Small intestine (tissue), 7 donors: ENCODE measurements at regions not wholly inside any gene's neighbourhood (a gene's known extent, or its start where the extent isn't known, plus 50 kb on each side); places are given as distances from the start of the nearest gene placed in this dataset.

ENCODE experiments used
- DNase-seq, 2 donors: peaks; one replicate each; pipeline versions ENCODE4 v3.0.0 to v3.0.0-alpha.2; 2013
- FAIRE-seq: peaks from 2 replicates; lab custom pipeline; 2012; peaks lifted over from hg19 to GRCh38; lab: Jason Lieb, UNC
- H3K27ac ChIP-seq, 3 donors: one replicate each; pipeline ENCODE4 v1.5.1; 2013; ENCODE audit warnings: low read length in 2 of 3, mild to moderate bottlenecking in 2 of 3, control low read depth in 1 of 3, inconsistent platforms in 1 of 3, low read depth in 1 of 3, moderate library complexity in 1 of 3
- H3K27me3 ChIP-seq, 3 donors: one replicate each; pipeline ENCODE4 v1.6.1; 2013; ENCODE audit warnings: low read length in 3 of 3, inconsistent platforms in 1 of 3; ENCODE audit not compliant: control insufficient read depth in 3 of 3, insufficient read depth in 3 of 3
- H3K36me3 ChIP-seq, 3 donors: one replicate each; pipeline ENCODE4 v1.6.1; 2013; ENCODE audit warnings: low read length in 3 of 3, inconsistent platforms in 1 of 3, low read depth in 1 of 3, mild to moderate bottlenecking in 1 of 3, moderate library complexity in 1 of 3; ENCODE audit not compliant: control insufficient read depth in 3 of 3, insufficient read depth in 2 of 3
- H3K4me1 ChIP-seq, 3 donors: one replicate each; pipeline ENCODE4 v1.6.1; 2013; ENCODE audit warnings: low read length in 2 of 3, inconsistent platforms in 1 of 3, low read depth in 1 of 3, mild to moderate bottlenecking in 1 of 3, moderate library complexity in 1 of 3; ENCODE audit not compliant: control insufficient read depth in 3 of 3, insufficient read depth in 2 of 3
- H3K4me3 ChIP-seq, 3 donors: one replicate each; pipeline ENCODE4 v1.5.1; 2013; ENCODE audit warnings: low read length in 3 of 3, control low read depth in 1 of 3, inconsistent platforms in 1 of 3, low read depth in 1 of 3, mild to moderate bottlenecking in 1 of 3, moderate library complexity in 1 of 3
- H3K9me3 ChIP-seq, 2 donors: one replicate each; pipeline ENCODE4 v1.6.1; 2013; ENCODE audit warnings: low read depth in 1 of 2, low read length in 1 of 2; ENCODE audit not compliant: control insufficient read depth in 2 of 2, insufficient read depth in 1 of 2
- WGBS, 3 donors: extraction: QIAGEN DNeasy Blood & Tissue Kit; methylation state at CpG; one replicate each; pipeline ENCODE4 v1.1.7; 2013; 5-methylcytosine and 5-hydroxymethylcytosine counted together
- donor health status: healthy with polysubstance abuse.
- donor health status: control.
- donor health status: control.
- donor health status: Bipolar disorder and iron deficiency.
- donor health status: healthy.

DNA sequence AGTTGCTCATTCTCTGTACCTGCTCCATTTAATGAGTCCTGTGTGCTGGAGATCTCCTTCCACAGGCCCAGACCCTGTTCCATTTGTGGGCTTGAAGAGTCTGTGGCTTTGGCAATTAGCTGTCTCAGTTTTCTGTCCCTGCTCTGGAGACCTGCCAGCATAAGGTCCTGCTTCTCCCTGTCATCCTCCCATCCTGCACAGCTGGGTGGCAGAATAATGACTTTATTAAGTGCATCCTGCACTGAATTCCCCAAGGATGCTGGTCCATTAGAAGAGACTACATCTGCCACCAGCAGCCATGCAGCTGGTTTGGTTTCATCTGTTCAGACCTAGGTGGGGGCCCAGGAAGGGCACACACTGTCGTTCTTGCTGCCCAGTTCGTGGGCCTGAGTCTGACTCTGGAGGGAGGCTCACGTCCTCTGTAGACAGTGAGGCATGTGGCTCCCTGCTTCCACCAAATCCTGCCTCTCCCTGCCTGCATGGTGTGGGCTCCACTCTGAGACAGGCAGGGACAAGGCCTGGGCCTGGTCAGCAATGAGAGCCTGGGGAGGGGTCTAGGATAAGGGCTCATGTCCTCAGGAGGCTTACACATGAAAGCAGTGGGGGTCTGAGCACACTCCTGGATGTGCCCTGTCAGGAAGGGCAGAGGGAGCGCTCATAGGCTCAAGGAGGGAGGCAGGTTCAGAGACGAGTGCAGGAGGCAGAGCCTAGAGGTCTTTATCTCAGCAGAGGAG, 78.4 kb upstream of the PRR23E start:
- no peak overlapping the region for H3K27ac ChIP-seq
- H3K27me3 ChIP-seq, result peaks cover 0 to 3% (median 0%) of the 10 kb centered on the region in 3 donors
- DNase-seq, result no peak
- FAIRE-seq, result no peak
- H3K36me3 ChIP-seq, result no peaks in the 10 kb centered on the region
- 67 to 70% (median 67%) methylated on average over 5 of the region's 5 CpGs for WGBS, 3 donors
- H3K4me3 ChIP-seq, result no peak overlapping the region
- H3K4me1 ChIP-seq, result no peaks in the 10 kb centered on the region
- peaks cover 0 to 19% of the 10 kb centered on the region in 2 donors for H3K9me3 ChIP-seq

- 88 to 96% (median 89%) methylated on average over 3 of the region's 3 CpGs for WGBS, 3 donors
- Histone ChIP-seq H3K4me1 (no peaks in the 10 kb centered on the region), H3K27ac (no peak overlapping the region), H3K9me3 (peaks cover 0 to 19% of the 10 kb centered on the region in 2 donors), H3K36me3 (no peaks in the 10 kb centered on the region), H3K27me3 (peaks cover 0 to 3% (median 0%) of the 10 kb centered on the region in 3 donors), H3K4me3 (no peak overlapping the region)
- FAIRE-seq (no peak), DNase-seq (no peak)
Observed at GRCh38 chr3:127115691-127116351, 77.1 kb upstream of the PRR23E start.

DNA sequence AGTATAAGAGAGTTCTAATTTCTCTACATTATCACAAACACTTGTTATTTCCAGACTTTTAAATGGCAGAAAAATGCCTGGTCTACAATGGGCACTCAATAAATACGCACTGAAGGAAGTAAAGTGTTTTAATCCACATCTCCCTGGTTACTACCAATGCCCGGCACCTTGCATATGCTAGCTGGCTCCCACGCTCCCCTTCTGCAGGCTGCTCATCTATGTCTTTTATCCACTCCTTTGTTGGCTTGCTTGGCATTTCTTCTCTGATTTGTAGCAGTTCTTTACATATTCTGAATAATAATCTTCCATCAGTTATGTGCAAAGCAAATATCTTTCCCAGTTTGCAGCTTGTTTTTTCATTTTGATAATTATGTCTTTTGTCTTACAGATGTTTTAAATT, 74.6 kb upstream of the PRR23E start:
- H3K27ac ChIP-seq, result no peak overlapping the region
- DNase-seq (no peak), FAIRE-seq (no peak)
- H3K9me3 ChIP-seq, result no peaks in the 10 kb centered on the region
- H3K27me3 ChIP-seq, result peaks cover 0 to 3% (median 2%) of the 10 kb centered on the region in 3 donors
- 86 to 87% (median 86%) methylated on average over 3 of the region's 3 CpGs for WGBS, 3 donors
- H3K4me1 ChIP-seq, result no peaks in the 10 kb centered on the region
- H3K4me3 ChIP-seq, result no peak overlapping the region
- no peaks in the 10 kb centered on the region for H3K36me3 ChIP-seq

- Histone ChIP-seq H3K36me3 (no peaks in the 10 kb centered on the region), H3K9me3 (no peaks in the 10 kb centered on the region), H3K4me3 (no peak overlapping the region), H3K27ac (no peak overlapping the region), H3K4me1 (no peaks in the 10 kb centered on the region), H3K27me3 (peaks cover 0 to 3% (median 2%) of the 10 kb centered on the region in 3 donors)
- 70 to 75% (median 71%) methylated on average over 5 of the region's 5 CpGs for WGBS, 3 donors
- FAIRE-seq, result no peak
- no peak for DNase-seq
Observed at GRCh38 chr3:127119693-127120464, 73.1 kb upstream of the PRR23E start.

- no peak overlapping the region for H3K4me3 ChIP-seq
- no peak overlapping the region for H3K27ac ChIP-seq
- DNase-seq, result no peak
- no peaks in the 10 kb centered on the region for H3K9me3 ChIP-seq
- 84 to 86% (median 85%) methylated on average over 13 of the region's 13 CpGs for WGBS, 3 donors
- H3K4me1 ChIP-seq, result no peaks in the 10 kb centered on the region
- no peak for FAIRE-seq
- no peaks in the 10 kb centered on the region for H3K36me3 ChIP-seq
- peaks cover 0 to 3% (median 2%) of the 10 kb centered on the region in 3 donors for H3K27me3 ChIP-seq
Observed at GRCh38 chr3:127120851-127121647, 71.9 kb upstream of the PRR23E start.

DNA sequence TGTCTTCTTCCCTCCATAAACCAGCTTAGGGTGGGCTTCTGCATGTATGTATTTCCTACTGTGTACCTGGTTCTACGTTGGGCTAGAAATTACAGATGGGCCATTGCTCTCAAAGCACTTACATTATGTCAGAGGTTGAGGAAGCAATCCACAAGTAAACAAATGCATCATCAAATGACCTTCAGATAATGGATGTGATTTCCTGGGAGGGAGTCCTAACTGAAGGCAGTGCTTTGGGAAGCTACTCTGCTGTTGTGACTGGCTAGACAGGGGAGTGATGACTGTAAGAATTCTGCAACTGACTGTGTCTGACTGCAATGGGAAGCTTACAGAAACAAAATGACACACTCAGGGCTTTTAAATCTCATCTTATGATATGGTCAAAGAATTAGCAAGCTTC, 71.0 kb upstream of the PRR23E start:
- FAIRE-seq (no peak), DNase-seq (no peak)
- H3K4me1 ChIP-seq, result no peaks in the 10 kb centered on the region
- no peaks in the 10 kb centered on the region for H3K9me3 ChIP-seq
- no peak overlapping the region for H3K4me3 ChIP-seq
- 24 to 34% (median 25%) methylated on average over 1 of the region's 1 CpG for WGBS, 3 donors
- H3K27me3 ChIP-seq, result peaks cover 0 to 6% (median 5%) of the 10 kb centered on the region in 3 donors
- H3K36me3 ChIP-seq, result no peaks in the 10 kb centered on the region
- H3K27ac ChIP-seq, result no peak overlapping the region

DNA sequence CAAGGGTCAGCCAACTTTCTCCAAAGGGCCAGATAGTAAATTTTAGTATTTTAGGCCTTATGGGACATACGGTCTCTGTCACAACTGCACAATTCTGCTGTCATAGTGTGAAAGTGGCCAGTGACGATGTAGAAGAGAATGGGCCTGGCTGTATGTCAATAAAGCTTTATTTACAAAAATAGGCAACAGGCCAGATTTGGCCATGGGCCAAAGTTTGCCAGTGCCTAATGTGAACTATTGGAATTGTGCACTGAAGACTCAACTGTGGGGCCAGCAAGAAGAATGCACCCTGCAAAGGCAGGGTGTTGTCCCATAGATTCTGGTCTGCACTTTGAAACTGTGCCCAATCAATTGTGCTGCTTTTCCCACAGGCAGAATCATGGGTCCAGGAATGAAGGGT, 69.4 kb upstream of the PRR23E start:
- Histone ChIP-seq H3K4me1 (no peaks in the 10 kb centered on the region), H3K27me3 (peaks cover 0 to 10% (median 9%) of the 10 kb centered on the region in 3 donors), H3K4me3 (no peak overlapping the region), H3K27ac (no peak overlapping the region), H3K36me3 (no peaks in the 10 kb centered on the region), H3K9me3 (no peaks in the 10 kb centered on the region)
- no peak for DNase-seq
- FAIRE-seq, result no peak
- WGBS, 3 donors, result 87 to 92% (median 89%) methylated on average over 2 of the region's 2 CpGs

- Histone ChIP-seq H3K27me3 (peaks cover 0 to 10% (median 9%) of the 10 kb centered on the region in 3 donors), H3K36me3 (no peaks in the 10 kb centered on the region), H3K4me3 (no peak overlapping the region), H3K9me3 (no peaks in the 10 kb centered on the region), H3K27ac (no peak overlapping the region), H3K4me1 (no peaks in the 10 kb centered on the region)
- WGBS, 3 donors, result 48 to 61% (median 52%) methylated on average over 4 of the region's 4 CpGs
- no peak for DNase-seq
- no peak for FAIRE-seq
Observed at GRCh38 chr3:127124120-127124519, 68.8 kb upstream of the PRR23E start.
